Adrenal gland (tissue), 5 donors: ENCODE measurements at regions not wholly inside any gene's neighbourhood (a gene's known extent, or its start where the extent isn't known, plus 50 kb on each side); places are given as distances from the start of the nearest gene placed in this dataset.

Experiments used
- CTCF ChIP-seq, 6 experiments: fragments of 450-650 bp in 4 of 6; fragments of 200-600 bp in 2 of 6; sonication (generic) in 1 of 6; IDR thresholded peaks; 1 replicate in 5 of 6; 2 replicates in 1 of 6; pipeline versions ENCODE4 v1.5.1 to v1.8.0; 2016 to 2021; ENCODE audit warnings: antibody characterized with exemption in 6 of 6, mild to moderate bottlenecking in 2 of 6, moderate library complexity in 1 of 6
- POLR2A ChIP-seq, 2 donors: fragments of 450-650 bp; IDR thresholded peaks; one replicate each; pipeline ENCODE4 v1.6.1; 2017; ENCODE audit warnings: antibody characterized with exemption in 2 of 2, mild to moderate bottlenecking in 2 of 2, moderate library complexity in 1 of 2
- donor health status: DM: no; HTN: no; CAD: no.

- no peak for TF ChIP-seq CTCF (IDR thresholded peaks at IDR 0.05)
- no peak for TF ChIP-seq POLR2A (IDR thresholded peaks at IDR 0.05)
These were observed 253.5 kb downstream of the SPTSSA start for GRCh38 chr14:34208532-34208931.
